Lung (tissue), 11 donors: ENCODE measurements at regions not wholly inside any gene's neighbourhood (a gene's known extent, or its start where the extent isn't known, plus 50 kb on each side); places are given as distances from the start of the nearest gene placed in this dataset.

Experiments used
- ATAC-seq: fragments of 200-7000 bp; cut with Tn5 transposase; one replicate; pipeline ENCODE4 v1.9.1; 2020; ENCODE audit warnings: moderate number of reproducible peaks; ENCODE audit not compliant: insufficient read depth, low FRiP score
- DNase-seq, 3 donors: peaks; one replicate each; pipeline ENCODE4 v3.0.0-alpha.2; 2013 to 2017
- H3K27ac ChIP-seq, 2 donors: one replicate each; pipeline ENCODE4 v1.5.1; 2013; ENCODE audit warnings: mild to moderate bottlenecking in 2 of 2, moderate library complexity in 2 of 2, control low read depth in 1 of 2, inconsistent platforms in 1 of 2, low read depth in 1 of 2, low read length in 1 of 2
- H3K27me3 ChIP-seq, 3 donors: one replicate each; pipeline ENCODE4 v1.5.1; 2013; ENCODE audit warnings: low read length in 2 of 3; ENCODE audit not compliant: control insufficient read depth in 3 of 3, insufficient read depth in 3 of 3
- H3K36me3 ChIP-seq, 4 donors: one replicate each; pipeline ENCODE4 v1.5.1; 2013; ENCODE audit warnings: low read length in 4 of 4, mild to moderate bottlenecking in 1 of 4, moderate library complexity in 1 of 4; ENCODE audit not compliant: control insufficient read depth in 4 of 4, insufficient read depth in 4 of 4
- H3K4me1 ChIP-seq, 5 donors: one replicate each; pipeline ENCODE4 v1.5.1; 2013; ENCODE audit warnings: low read length in 5 of 5, mild to moderate bottlenecking in 2 of 5, moderate library complexity in 1 of 5; ENCODE audit not compliant: control insufficient read depth in 5 of 5, insufficient read depth in 5 of 5
- H3K4me3 ChIP-seq: one replicate; pipeline ENCODE4 v1.5.1; 2013; ENCODE audit warnings: mild to moderate bottlenecking, control low read depth, moderate library complexity
- H3K9ac ChIP-seq, 2 donors: one replicate each; pipeline ENCODE4 v1.5.1; 2013; ENCODE audit warnings: low read length in 2 of 2, control low read depth in 1 of 2; ENCODE audit not compliant: insufficient read depth in 1 of 2
- H3K9me3 ChIP-seq, 4 donors: one replicate each; pipeline ENCODE4 v1.5.1; 2013; ENCODE audit warnings: low read length in 3 of 4, mild to moderate bottlenecking in 1 of 4, moderate library complexity in 1 of 4; ENCODE audit not compliant: control insufficient read depth in 4 of 4, insufficient read depth in 3 of 4
- CTCF ChIP-seq: IDR thresholded peaks from 2 replicates; pipeline ENCODE4 v1.5.1; 2012; ENCODE audit warnings: mild to moderate bottlenecking; ENCODE audit errors: control extremely low read depth, extremely low read depth
- WGBS, 2 donors: extraction: QIAGEN DNeasy Blood & Tissue Kit; methylation state at CpG; one replicate each; pipeline ENCODE4 v1.1.7; 2013; 5-methylcytosine and 5-hydroxymethylcytosine counted together
- donor health status: control.
- donor health status: control.
- donor health status: Bipolar disorder and iron deficiency.
- donor health status: healthy.
- donor health status: DM: yes; HTN: yes; CAD: no.

GRCh38 chr5:21687621-21688020 is 1165.5 kb downstream of the CDH12 start:
- DNase-seq (no peak), ATAC-seq (no peak)
- no peaks in the 10 kb centered on the region for H3K27me3 ChIP-seq
- peaks cover 0 to 5% (median 0%) of the 10 kb centered on the region in 5 donors for H3K4me1 ChIP-seq
- TF ChIP-seq CTCF: no peak
- no peak overlapping the region for H3K9ac ChIP-seq
- no peaks in the 10 kb centered on the region for H3K9me3 ChIP-seq
- H3K36me3 ChIP-seq: no peaks in the 10 kb centered on the region
- H3K27ac ChIP-seq: no peak overlapping the region
- H3K4me3 ChIP-seq: no peak overlapping the region
- 79 to 90% methylated on average over 5 of the region's 5 CpGs for WGBS, 2 donors

- ATAC-seq (no peak), DNase-seq (no peak)
- H3K27me3 ChIP-seq: no peaks in the 10 kb centered on the region
- H3K27ac ChIP-seq: no peak overlapping the region
- H3K4me3 ChIP-seq: no peak overlapping the region
- H3K36me3 ChIP-seq: no peaks in the 10 kb centered on the region
- 85 to 90% methylated on average over 4 of the region's 4 CpGs for WGBS, 2 donors
- H3K9ac ChIP-seq: no peak overlapping the region
- H3K9me3 ChIP-seq: no peaks in the 10 kb centered on the region
- H3K4me1 ChIP-seq: peaks cover 0 to 5% (median 0%) of the 10 kb centered on the region in 5 donors
- no peak for TF ChIP-seq CTCF
These were observed 1166.4 kb downstream of the CDH12 start for GRCh38 chr5:21686706-21687105.

GRCh38 chr5:21685522-21685921 is 1167.6 kb downstream of the CDH12 start:
- H3K36me3 ChIP-seq: no peaks in the 10 kb centered on the region
- no peak overlapping the region for H3K4me3 ChIP-seq
- H3K9me3 ChIP-seq: no peaks in the 10 kb centered on the region
- peaks cover 0 to 5% (median 0%) of the 10 kb centered on the region in 5 donors for H3K4me1 ChIP-seq
- no peak overlapping the region for H3K27ac ChIP-seq
- 91 to 92% methylated on average over 4 of the region's 4 CpGs for WGBS, 2 donors
- ATAC-seq (no peak), DNase-seq (no peak)
- no peaks in the 10 kb centered on the region for H3K27me3 ChIP-seq
- no peak for TF ChIP-seq CTCF
- H3K9ac ChIP-seq: no peak overlapping the region

GRCh38 chr5:21684992-21685391 is 1168.2 kb downstream of the CDH12 start:
- Histone ChIP-seq H3K27me3 (no peaks in the 10 kb centered on the region), H3K9me3 (no peaks in the 10 kb centered on the region), H3K4me1 (peaks cover 0 to 3% (median 0%) of the 10 kb centered on the region in 5 donors), H3K27ac (no peak overlapping the region), H3K36me3 (no peaks in the 10 kb centered on the region), H3K9ac (no peak overlapping the region), H3K4me3 (no peak overlapping the region)
- ATAC-seq (no peak), DNase-seq (no peak)
- WGBS, 2 donors: 46 to 65% methylated on average over 1 of the region's 1 CpG
- no peak for TF ChIP-seq CTCF
